HEK293 (cell line): ENCODE measurements at regions not wholly inside any gene's neighbourhood (a gene's known extent, or its start where the extent isn't known, plus 50 kb on each side); places are given as distances from the start of the nearest gene placed in this dataset.

Experiments
- ATF2 ChIP-seq: fragments of 450-650 bp; formaldehyde crosslinking; IDR thresholded peaks from 2 replicates; pipeline ENCODE4 v1.5.1; 2016; ENCODE audit warnings: missing biosample characterization, missing genetic modification characterization, low read depth
- CTCF ChIP-seq: fragments of 450-650 bp; formaldehyde crosslinking; IDR thresholded peaks from 2 replicates; pipeline ENCODE4 v1.5.1; 2016; ENCODE audit warnings: missing biosample characterization, missing genetic modification characterization
- KLF16 ChIP-seq: fragments of 450-650 bp; formaldehyde crosslinking; IDR thresholded peaks from 2 replicates; pipeline ENCODE4 v1.5.1; 2017; ENCODE audit warnings: missing biosample characterization, missing genetic modification characterization
- PBX3 ChIP-seq: sonication (generic); formaldehyde crosslinking; IDR thresholded peaks from 2 replicates; pipeline ENCODE4 v1.8.1; 2022; ENCODE audit warnings: mild to moderate bottlenecking, moderate library complexity, missing genetic modification reagents
- PRDM1 ChIP-seq: fragments of 450-650 bp; formaldehyde crosslinking; IDR thresholded peaks from 2 replicates; pipeline ENCODE4; 2016; ENCODE audit warnings: missing biosample characterization, missing genetic modification characterization
- ZNF169 ChIP-seq: fragments of 450-650 bp; formaldehyde crosslinking; IDR thresholded peaks from 2 replicates; pipeline ENCODE4 v1.5.1; 2016; ENCODE audit warnings: missing biosample characterization, missing genetic modification characterization
- ZNF248 ChIP-seq: fragments of 450-650 bp; formaldehyde crosslinking; IDR thresholded peaks from 2 replicates; pipeline ENCODE4 v1.5.1; 2017; ENCODE audit warnings: missing biosample characterization, missing genetic modification characterization
- ZNF274 ChIP-seq, 2 experiments: fragments of 200-500 bp in 1 of 2; fragments of 450-650 bp in 1 of 2; sonication (Bioruptor generic) in 1 of 2; formaldehyde crosslinking in 1 of 2; IDR thresholded peaks; 2 replicates each; pipeline versions ENCODE4 v1.5.1 to v1.6.1; 2014 to 2016; ENCODE audit warnings: borderline replicate concordance in 1 of 2, inconsistent platforms in 1 of 2, low read length in 1 of 2, missing biosample characterization in 1 of 2, missing genetic modification characterization in 1 of 2
- ZNF398 ChIP-seq: fragments of 450-650 bp; formaldehyde crosslinking; IDR thresholded peaks from 2 replicates; pipeline ENCODE4 v1.5.1; 2017; ENCODE audit warnings: missing biosample characterization, missing genetic modification characterization
- ZNF404 ChIP-seq: fragments of 450-650 bp; formaldehyde crosslinking; IDR thresholded peaks from 2 replicates; pipeline ENCODE4 v1.5.1; 2017; ENCODE audit warnings: missing biosample characterization, missing genetic modification characterization
- ZNF416 ChIP-seq: fragments of 450-650 bp; formaldehyde crosslinking; IDR thresholded peaks from 2 replicates; pipeline ENCODE4 v1.5.1; 2016; ENCODE audit warnings: missing biosample characterization, missing genetic modification characterization
- ZNF426 ChIP-seq: fragments of 450-650 bp; formaldehyde crosslinking; IDR thresholded peaks from 2 replicates; pipeline ENCODE4 v1.5.1; 2017; ENCODE audit warnings: missing biosample characterization, missing genetic modification characterization, mild to moderate bottlenecking, inconsistent platforms, moderate library complexity
- ZNF433 ChIP-seq: fragments of 450-650 bp; formaldehyde crosslinking; IDR thresholded peaks from 2 replicates; pipeline ENCODE4 v1.5.1; 2016; ENCODE audit warnings: missing biosample characterization, missing genetic modification characterization, low read depth
- ZNF660 ChIP-seq: fragments of 450-650 bp; IDR thresholded peaks from 2 replicates; pipeline ENCODE4 v1.5.1; 2018; ENCODE audit warnings: missing biosample characterization, mild to moderate bottlenecking, missing genetic modification characterization

DNA sequence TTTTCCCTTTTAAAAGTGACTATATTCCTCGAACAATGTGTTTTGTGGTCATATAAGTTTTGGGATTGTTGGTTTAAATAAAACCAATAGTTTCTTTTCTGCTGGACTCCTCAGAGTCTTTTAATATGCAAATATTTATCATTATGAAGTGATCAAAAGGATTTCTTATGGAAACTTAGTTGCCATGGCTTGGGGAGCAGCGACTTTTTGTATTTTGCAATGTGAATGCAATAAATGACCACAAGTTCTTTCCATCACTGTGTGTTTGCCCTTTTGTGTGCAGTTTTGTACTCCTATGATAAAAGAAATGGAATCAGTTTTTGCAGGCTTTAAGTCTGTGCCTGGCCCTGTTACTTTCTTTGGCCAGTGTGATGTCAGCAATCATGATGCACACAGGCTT, 68.5 kb upstream of the NUDT6 start:
- TF ChIP-seq ZNF426 (tag by site-specific recombination) (no peak), ZNF248 (tag by site-specific recombination) (no peak), ZNF433 (tag by site-specific recombination) (no peak), ZNF416 (tag by site-specific recombination) (no peak), CTCF (tag by site-specific recombination) (no peak), PBX3 (CRISPR knock-in tag) (no peak), ZNF660 (tag by site-specific recombination) (no peak), ZNF169 (tag by site-specific recombination) (no peak), ZNF398 (tag by site-specific recombination) (no peak), KLF16 (no peak), PRDM1 (no peak), ZNF274 (IDR thresholded peaks at IDR 0.05; ENCODE audit: low read length) (no peak), ZNF274 (tag by site-specific recombination; IDR thresholded peaks at IDR 0.05; ENCODE audit: borderline replicate concordance) (no peak), ZNF404 (tag by site-specific recombination) (no peak), ATF2 (no peak)
